OCI-LY1 (cell line): ENCODE measurements at regions not wholly inside any gene's neighbourhood (a gene's known extent, or its start where the extent isn't known, plus 50 kb on each side); places are given as distances from the start of the nearest gene placed in this dataset.

Experiments used
- H2AFZ ChIP-seq: fragments of 200-600 bp; sonication (generic), shearing (Covaris generic); 2 replicates; pipeline ENCODE4 v1.6.0; 2014; ENCODE audit warnings: antibody characterized with exemption, mild to moderate bottlenecking, low read length
- H3F3A ChIP-seq: fragments of 200-600 bp; sonication (generic), shearing (Covaris generic); 2 replicates; pipeline ENCODE4 v1.6.0; 2014; ENCODE audit warnings: mild to moderate bottlenecking, antibody characterized with exemption, low read length, moderate library complexity; ENCODE audit not compliant: insufficient read depth
- H3K27ac ChIP-seq: fragments of 200-600 bp; sonication (generic); 2 replicates; pipeline ENCODE4 v1.5.1; 2014; ENCODE audit warnings: low read length, mixed run types, mild to moderate bottlenecking, low read depth; ENCODE audit not compliant: poor library complexity, severe bottlenecking
- H3K27me3 ChIP-seq: fragments of 200-600 bp; sonication (generic); 2 replicates; pipeline ENCODE4 v1.6.0; 2014; ENCODE audit warnings: antibody characterized with exemption, mild to moderate bottlenecking, low read length, moderate library complexity; ENCODE audit not compliant: insufficient read depth
- H3K36me3 ChIP-seq: fragments of 200-600 bp; sonication (generic); 2 replicates; pipeline ENCODE4 v1.6.1; 2014; ENCODE audit warnings: mild to moderate bottlenecking, antibody characterized with exemption, low read length, moderate library complexity, mixed read lengths; ENCODE audit not compliant: insufficient read depth
- H3K4me1 ChIP-seq: fragments of 200-600 bp; sonication (generic); 2 replicates; pipeline ENCODE4 v1.5.1; 2014; ENCODE audit warnings: mild to moderate bottlenecking, low read length, moderate library complexity; ENCODE audit not compliant: insufficient read depth, severe bottlenecking
- H3K4me2 ChIP-seq: fragments of 200-600 bp; sonication (generic), shearing (Covaris generic); 2 replicates; pipeline ENCODE4 v1.6.1; 2014; ENCODE audit warnings: low read length
- H3K4me3 ChIP-seq: fragments of 200-600 bp; sonication (generic); 2 replicates; pipeline ENCODE4 v1.5.1; 2014; ENCODE audit warnings: low read length, low read depth, mild to moderate bottlenecking, mixed read lengths; ENCODE audit not compliant: poor library complexity, severe bottlenecking
- H3K79me2 ChIP-seq: fragments of 200-600 bp; shearing (Covaris generic); 2 replicates; pipeline ENCODE4 v1.6.1; 2016; ENCODE audit warnings: mixed run types, low read length, mixed read lengths; ENCODE audit not compliant: insufficient read depth
- H3K9ac ChIP-seq: fragments of 200-600 bp; sonication (generic), shearing (Covaris generic); 2 replicates; pipeline ENCODE4 v1.6.1; 2014; ENCODE audit warnings: mild to moderate bottlenecking, low read length, mixed read lengths
- H3K9me2 ChIP-seq: fragments of 200-600 bp; sonication (generic), shearing (Covaris generic); 2 replicates; pipeline ENCODE4 v1.6.1; 2014; ENCODE audit warnings: low read depth, mild to moderate bottlenecking, low read length, mixed read lengths
- H3K9me3 ChIP-seq: fragments of 200-600 bp; shearing (Covaris generic); 2 replicates; pipeline ENCODE4 v1.6.1; 2014; ENCODE audit warnings: low read length, mixed read lengths
- H4K20me1 ChIP-seq: fragments of 200-600 bp; sonication (generic), shearing (Covaris generic); 2 replicates; pipeline ENCODE4 v1.6.0; 2016; ENCODE audit warnings: mild to moderate bottlenecking, low read length; ENCODE audit not compliant: insufficient read depth
- CTCF ChIP-seq: fragments of 200-600 bp; sonication (generic), shearing (Covaris generic); IDR thresholded peaks from 2 replicates; pipeline ENCODE4 v1.5.1; 2017; ENCODE audit warnings: mild to moderate bottlenecking, antibody characterized with exemption, low read length, moderate library complexity, mixed read lengths
- EZH2 ChIP-seq: fragments of 200-600 bp; sonication (generic), shearing (Covaris generic); IDR thresholded peaks from 2 replicates; pipeline ENCODE4 v1.8.0; 2017; ENCODE audit warnings: borderline replicate concordance, mixed run types, mild to moderate bottlenecking, antibody characterized with exemption, low read length, moderate library complexity, mixed read lengths

GRCh38 chr1:59004755-59005154 is 220.9 kb upstream of the JUN start:
- Histone ChIP-seq H3K27me3 (no peaks in the 10 kb centered on the region), H3K36me3 (no peaks in the 10 kb centered on the region), H3K79me2 (no peaks in the 10 kb centered on the region), H3K4me2 (no peak overlapping the region), H3K9ac (no peak overlapping the region), H3K9me2 (no peaks in the 10 kb centered on the region), H3K4me3 (no peak overlapping the region), H3K27ac (no peak overlapping the region), H3K9me3 (no peaks in the 10 kb centered on the region), H3F3A (no peaks in the 10 kb centered on the region), H2AFZ (no peak overlapping the region), H4K20me1 (no peaks in the 10 kb centered on the region), H3K4me1 (no peaks in the 10 kb centered on the region)
- no peak for TF ChIP-seq CTCF

- H3F3A ChIP-seq, result no peaks in the 10 kb centered on the region
- H3K9me3 ChIP-seq, result no peaks in the 10 kb centered on the region
- H3K27ac ChIP-seq, result no peak overlapping the region
- H3K4me2 ChIP-seq, result no peak overlapping the region
- H3K4me1 ChIP-seq, result no peaks in the 10 kb centered on the region
- H4K20me1 ChIP-seq, result no peaks in the 10 kb centered on the region
- no peak overlapping the region for H3K4me3 ChIP-seq
- no peaks in the 10 kb centered on the region for H3K36me3 ChIP-seq
- H2AFZ ChIP-seq, result no peak overlapping the region
- no peak for TF ChIP-seq EZH2
- TF ChIP-seq CTCF, result no peak
- no peaks in the 10 kb centered on the region for H3K27me3 ChIP-seq
- H3K79me2 ChIP-seq, result no peaks in the 10 kb centered on the region
- H3K9ac ChIP-seq, result no peak overlapping the region
- H3K9me2 ChIP-seq, result no peaks in the 10 kb centered on the region
Measured at GRCh38 chr1:59005491-59006288, 221.8 kb upstream of the JUN start.

GRCh38 chr1:59006289-59006658 is 222.4 kb upstream of the JUN start:
- no peak overlapping the region for H3K4me3 ChIP-seq
- no peaks in the 10 kb centered on the region for H3K27me3 ChIP-seq
- H3K4me1 ChIP-seq, result no peaks in the 10 kb centered on the region
- no peak overlapping the region for H3K9ac ChIP-seq
- no peak for TF ChIP-seq CTCF
- no peak for TF ChIP-seq EZH2
- H3K27ac ChIP-seq, result no peak overlapping the region
- no peak overlapping the region for H2AFZ ChIP-seq
- no peaks in the 10 kb centered on the region for H4K20me1 ChIP-seq
- no peaks in the 10 kb centered on the region for H3K9me2 ChIP-seq
- no peaks in the 10 kb centered on the region for H3F3A ChIP-seq
- H3K36me3 ChIP-seq, result no peaks in the 10 kb centered on the region
- no peaks in the 10 kb centered on the region for H3K9me3 ChIP-seq
- H3K4me2 ChIP-seq, result no peak overlapping the region
- H3K79me2 ChIP-seq, result no peaks in the 10 kb centered on the region
